GM23338 (cell line): ENCODE measurements at regions not wholly inside any gene's neighbourhood (a gene's known extent, or its start where the extent isn't known, plus 50 kb on each side); places are given as distances from the start of the nearest gene placed in this dataset.

ENCODE experiments used
- ATAC-seq: fragments of 200-7000 bp; cut with Tn5 transposase; 3 replicates; pipeline ENCODE4 v1.9.1; 2020
- DNase-seq: peaks from one replicate; pipeline ENCODE4 v3.0.0-alpha.2; 2015; ENCODE audit warnings: low spot score
- H2AFZ ChIP-seq: fragments of 200-600 bp; sonication (generic); 2 replicates; pipeline ENCODE4 v1.8.0; 2016; ENCODE audit warnings: antibody characterized with exemption, mild to moderate bottlenecking, moderate library complexity
- H3F3A ChIP-seq: fragments of 200-600 bp; sonication (generic); replicated peaks from 2 replicates; pipeline ENCODE4 v1.8.0; 2017; ENCODE audit warnings: antibody characterized with exemption, mixed run types, low read depth
- H3K27ac ChIP-seq: fragments of 200-600 bp; sonication (generic); 2 replicates; pipeline ENCODE4 v1.6.1; 2016; ENCODE audit warnings: low read depth
- H3K27me3 ChIP-seq: fragments of 200-600 bp; sonication (generic); 2 replicates; pipeline ENCODE4 v1.8.0; 2016; ENCODE audit warnings: mild to moderate bottlenecking, mixed run types, moderate library complexity; ENCODE audit not compliant: insufficient read depth
- H3K36me3 ChIP-seq: fragments of 200-600 bp; sonication (generic); 2 replicates; pipeline ENCODE4 v1.8.0; 2016; ENCODE audit warnings: mild to moderate bottlenecking; ENCODE audit not compliant: insufficient read depth
- H3K4me1 ChIP-seq: fragments of 200-600 bp; sonication (generic); 2 replicates; pipeline ENCODE4 v1.8.0; 2016; ENCODE audit warnings: mild to moderate bottlenecking, moderate library complexity; ENCODE audit not compliant: insufficient read depth
- H3K4me2 ChIP-seq: fragments of 200-600 bp; sonication (generic); 2 replicates; pipeline ENCODE4 v1.7.1; 2017; ENCODE audit warnings: mixed run types
- H3K4me3 ChIP-seq: fragments of 200-600 bp; sonication (generic); 2 replicates; pipeline ENCODE4 v1.6.1; 2016; ENCODE audit warnings: mixed run types
- H3K79me2 ChIP-seq: fragments of 200-600 bp; sonication (generic); replicated peaks from 2 replicates; pipeline ENCODE4 v1.8.0; 2017; ENCODE audit warnings: mild to moderate bottlenecking; ENCODE audit not compliant: insufficient read depth
- H3K9me2 ChIP-seq: fragments of 200-600 bp; sonication (generic); 2 replicates; pipeline ENCODE4 v1.8.0; 2017; ENCODE audit not compliant: insufficient read depth
- H4K20me1 ChIP-seq: fragments of 200-600 bp; sonication (generic); replicated peaks from 2 replicates; pipeline ENCODE4 v1.8.0; 2017; ENCODE audit warnings: mild to moderate bottlenecking; ENCODE audit not compliant: insufficient read depth
- H3K27ac Mint-ChIP-seq: 2 replicates; pipeline ENCODE4 v1.8.0; 2020; ENCODE audit warnings: inconsistent platforms, mild to moderate bottlenecking, moderate library complexity, mixed read lengths
- H3K27me3 Mint-ChIP-seq: 3 replicates; pipeline ENCODE4 v1.8.0; 2022; ENCODE audit warnings: low read depth, mild to moderate bottlenecking, moderate library complexity, mixed read lengths, inconsistent platforms; ENCODE audit not compliant: insufficient read depth, poor library complexity
- H3K36me3 Mint-ChIP-seq: 3 replicates; pipeline ENCODE4 v1.8.0; 2021; ENCODE audit warnings: low read depth, mild to moderate bottlenecking, inconsistent platforms, moderate library complexity, mixed read lengths
- H3K4me1 Mint-ChIP-seq: 3 replicates; pipeline ENCODE4 v1.8.0; 2020; ENCODE audit warnings: mild to moderate bottlenecking, inconsistent platforms, mixed read lengths
- H3K4me3 Mint-ChIP-seq: 3 replicates; pipeline ENCODE4 v1.8.0; 2021; ENCODE audit warnings: moderate library complexity, mild to moderate bottlenecking, inconsistent platforms, mixed read lengths
- H3K9me3 Mint-ChIP-seq: 3 replicates; pipeline ENCODE4 v1.8.0; 2020; ENCODE audit warnings: moderate library complexity, mild to moderate bottlenecking, inconsistent platforms, mixed read lengths
- EZH2phosphoT487 ChIP-seq: fragments of 200-600 bp; sonication (generic); IDR thresholded peaks from one replicate; pipeline ENCODE4 v1.8.1; 2018; ENCODE audit warnings: antibody characterized with exemption; ENCODE audit not compliant: unreplicated experiment
- JUNB ChIP-seq: IDR thresholded peaks from one replicate; pipeline ENCODE4 v1.6.1; 2016; ENCODE audit warnings: antibody characterized with exemption; ENCODE audit not compliant: unreplicated experiment
- POLR2AphosphoS5 ChIP-seq: IDR thresholded peaks from 2 replicates; pipeline ENCODE4 v1.6.1; 2016; ENCODE audit warnings: antibody characterized with exemption, low read depth
- TF ChIP-seq, protein P1 (sequence below): fragments of 250-450 bp; sonication (Bioruptor Pico); IDR thresholded peaks from 2 replicates; pipeline ENCODE4 v1.5.0; 2020; ENCODE audit warnings: mild to moderate bottlenecking, moderate library complexity

DNA sequence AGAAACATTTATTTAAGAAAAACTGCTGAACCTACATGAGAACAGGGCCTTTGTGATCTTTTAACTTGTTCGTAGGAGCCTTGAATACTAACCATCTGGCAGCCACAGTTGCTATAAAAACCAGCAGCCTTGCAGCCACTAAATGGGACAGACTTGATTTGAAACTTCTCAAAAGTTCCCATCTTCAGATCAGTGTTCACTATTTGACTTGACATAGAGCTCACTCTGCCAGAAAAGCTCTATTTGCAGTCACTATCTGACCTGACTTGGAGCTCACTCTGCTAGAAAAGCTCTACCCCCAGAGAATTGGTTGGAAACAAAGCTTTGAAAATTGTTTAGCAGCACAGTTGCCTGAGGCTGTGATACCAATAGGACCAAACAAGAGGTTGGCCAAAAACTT lies 119.3 kb upstream of the F13A1 start:
- Histone ChIP-seq H3K9me2 (no peaks in the 10 kb centered on the region; the same call in 1 of the 2 replicates), H3K79me2 (no peaks in the 10 kb centered on the region), H4K20me1 (no peaks in the 10 kb centered on the region; the same call in 1 of the 2 replicates), H3K4me2 (no peak overlapping the region), H3K36me3 (no peaks in the 10 kb centered on the region), H3K27ac (no peak overlapping the region), H3K4me3 (no peak overlapping the region), H2AFZ (peak overlapping the region; percentile 43; the same call in 1 of the 2 replicates), H3K27me3 (no peaks in the 10 kb centered on the region), H3K4me1 (no peaks in the 10 kb centered on the region), H3F3A (no peaks in the 10 kb centered on the region)
- TF ChIP-seq POLR2AphosphoS5 (no peak), EZH2phosphoT487 (no peak)
- no peaks in the 10 kb centered on the region for H3K36me3 Mint-ChIP-seq
- H3K4me3 Mint-ChIP-seq, result no peak overlapping the region
- DNase-seq, result no peak
- H3K27me3 Mint-ChIP-seq, result no peaks in the 10 kb centered on the region
- H3K27ac Mint-ChIP-seq, result no peak overlapping the region
- H3K4me1 Mint-ChIP-seq, result no peaks in the 10 kb centered on the region
- no peak for ATAC-seq
- H3K9me3 Mint-ChIP-seq, result no peaks in the 10 kb centered on the region

DNA sequence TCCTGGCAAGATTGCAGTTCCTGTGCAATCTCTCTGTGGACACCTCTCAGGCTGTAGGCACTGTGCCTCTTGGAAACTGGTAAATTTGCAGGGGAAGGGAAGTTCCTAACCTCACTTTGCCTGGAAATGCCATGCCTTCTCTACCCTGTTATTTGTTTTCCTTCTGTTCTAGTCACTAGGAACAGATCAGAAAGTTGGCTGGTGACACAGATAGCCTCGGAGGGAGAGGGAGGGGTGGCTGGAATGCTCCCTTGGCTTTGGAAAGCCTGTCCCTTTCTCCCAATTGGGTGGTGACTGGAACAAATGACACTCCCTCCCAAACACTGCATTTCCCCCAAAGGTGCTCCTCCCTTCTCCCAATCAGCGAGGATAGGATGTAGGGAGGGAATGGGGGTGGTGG lies 131.5 kb upstream of the F13A1 start:
- Histone ChIP-seq H2AFZ (no peak overlapping the region), H3F3A (no peaks in the 10 kb centered on the region), H3K4me1 (no peaks in the 10 kb centered on the region), H3K27me3 (no peaks in the 10 kb centered on the region), H3K9me2 (no peaks in the 10 kb centered on the region), H3K4me2 (no peak overlapping the region), H3K27ac (no peak overlapping the region), H3K36me3 (no peaks in the 10 kb centered on the region), H3K4me3 (no peak overlapping the region), H4K20me1 (no peaks in the 10 kb centered on the region), H3K79me2 (no peaks in the 10 kb centered on the region)
- no peak overlapping the region for H3K4me3 Mint-ChIP-seq
- no peak for ATAC-seq
- H3K27me3 Mint-ChIP-seq, result peaks cover 1% of the 10 kb centered on the region
- TF ChIP-seq POLR2AphosphoS5, result no peak
- TF ChIP-seq, protein P1, sequence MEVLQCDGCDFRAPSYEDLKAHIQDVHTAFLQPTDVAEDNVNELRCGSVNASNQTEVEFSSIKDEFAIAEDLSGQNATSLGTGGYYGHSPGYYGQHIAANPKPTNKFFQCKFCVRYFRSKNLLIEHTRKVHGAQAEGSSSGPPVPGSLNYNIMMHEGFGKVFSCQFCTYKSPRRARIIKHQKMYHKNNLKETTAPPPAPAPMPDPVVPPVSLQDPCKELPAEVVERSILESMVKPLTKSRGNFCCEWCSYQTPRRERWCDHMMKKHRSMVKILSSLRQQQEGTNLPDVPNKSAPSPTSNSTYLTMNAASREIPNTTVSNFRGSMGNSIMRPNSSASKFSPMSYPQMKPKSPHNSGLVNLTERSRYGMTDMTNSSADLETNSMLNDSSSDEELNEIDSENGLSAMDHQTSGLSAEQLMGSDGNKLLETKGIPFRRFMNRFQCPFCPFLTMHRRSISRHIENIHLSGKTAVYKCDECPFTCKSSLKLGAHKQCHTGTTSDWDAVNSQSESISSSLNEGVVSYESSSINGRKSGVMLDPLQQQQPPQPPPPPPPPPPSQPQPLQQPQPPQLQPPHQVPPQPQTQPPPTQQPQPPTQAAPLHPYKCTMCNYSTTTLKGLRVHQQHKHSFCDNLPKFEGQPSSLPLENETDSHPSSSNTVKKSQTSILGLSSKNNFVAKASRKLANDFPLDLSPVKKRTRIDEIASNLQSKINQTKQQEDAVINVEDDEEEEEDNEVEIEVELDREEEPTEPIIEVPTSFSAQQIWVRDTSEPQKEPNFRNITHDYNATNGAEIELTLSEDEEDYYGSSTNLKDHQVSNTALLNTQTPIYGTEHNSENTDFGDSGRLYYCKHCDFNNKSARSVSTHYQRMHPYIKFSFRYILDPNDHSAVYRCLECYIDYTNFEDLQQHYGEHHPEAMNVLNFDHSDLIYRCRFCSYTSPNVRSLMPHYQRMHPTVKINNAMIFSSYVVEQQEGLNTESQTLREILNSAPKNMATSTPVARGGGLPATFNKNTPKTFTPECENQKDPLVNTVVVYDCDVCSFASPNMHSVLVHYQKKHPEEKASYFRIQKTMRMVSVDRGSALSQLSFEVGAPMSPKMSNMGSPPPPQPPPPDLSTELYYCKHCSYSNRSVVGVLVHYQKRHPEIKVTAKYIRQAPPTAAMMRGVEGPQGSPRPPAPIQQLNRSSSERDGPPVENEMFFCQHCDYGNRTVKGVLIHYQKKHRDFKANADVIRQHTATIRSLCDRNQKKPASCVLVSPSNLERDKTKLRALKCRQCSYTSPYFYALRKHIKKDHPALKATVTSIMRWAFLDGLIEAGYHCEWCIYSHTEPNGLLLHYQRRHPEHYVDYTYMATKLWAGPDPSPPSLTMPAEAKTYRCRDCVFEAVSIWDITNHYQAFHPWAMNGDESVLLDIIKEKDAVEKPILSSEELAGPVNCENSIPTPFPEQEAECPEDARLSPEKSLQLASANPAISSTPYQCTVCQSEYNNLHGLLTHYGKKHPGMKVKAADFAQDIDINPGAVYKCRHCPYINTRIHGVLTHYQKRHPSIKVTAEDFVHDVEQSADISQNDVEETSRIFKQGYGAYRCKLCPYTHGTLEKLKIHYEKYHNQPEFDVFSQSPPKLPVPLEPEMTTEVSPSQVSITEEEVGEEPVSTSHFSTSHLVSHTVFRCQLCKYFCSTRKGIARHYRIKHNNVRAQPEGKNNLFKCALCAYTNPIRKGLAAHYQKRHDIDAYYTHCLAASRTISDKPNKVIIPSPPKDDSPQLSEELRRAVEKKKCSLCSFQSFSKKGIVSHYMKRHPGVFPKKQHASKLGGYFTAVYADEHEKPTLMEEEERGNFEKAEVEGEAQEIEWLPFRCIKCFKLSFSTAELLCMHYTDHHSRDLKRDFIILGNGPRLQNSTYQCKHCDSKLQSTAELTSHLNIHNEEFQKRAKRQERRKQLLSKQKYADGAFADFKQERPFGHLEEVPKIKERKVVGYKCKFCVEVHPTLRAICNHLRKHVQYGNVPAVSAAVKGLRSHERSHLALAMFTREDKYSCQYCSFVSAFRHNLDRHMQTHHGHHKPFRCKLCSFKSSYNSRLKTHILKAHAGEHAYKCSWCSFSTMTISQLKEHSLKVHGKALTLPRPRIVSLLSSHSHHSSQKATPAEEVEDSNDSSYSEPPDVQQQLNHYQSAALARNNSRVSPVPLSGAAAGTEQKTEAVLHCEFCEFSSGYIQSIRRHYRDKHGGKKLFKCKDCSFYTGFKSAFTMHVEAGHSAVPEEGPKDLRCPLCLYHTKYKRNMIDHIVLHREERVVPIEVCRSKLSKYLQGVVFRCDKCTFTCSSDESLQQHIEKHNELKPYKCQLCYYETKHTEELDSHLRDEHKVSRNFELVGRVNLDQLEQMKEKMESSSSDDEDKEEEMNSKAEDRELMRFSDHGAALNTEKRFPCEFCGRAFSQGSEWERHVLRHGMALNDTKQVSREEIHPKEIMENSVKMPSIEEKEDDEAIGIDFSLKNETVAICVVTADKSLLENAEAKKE (CRISPR knock-in tag), result no peak
- TF ChIP-seq JUNB, result no peak
- no peaks in the 10 kb centered on the region for H3K36me3 Mint-ChIP-seq
- no peak for DNase-seq
- no peaks in the 10 kb centered on the region for H3K9me3 Mint-ChIP-seq
- no peaks in the 10 kb centered on the region for H3K4me1 Mint-ChIP-seq
- no peak overlapping the region for H3K27ac Mint-ChIP-seq
